HG03045 (cell line): ENCODE measurements at regions not wholly inside any gene's neighbourhood (a gene's known extent, or its start where the extent isn't known, plus 50 kb on each side); places are given as distances from the start of the nearest gene placed in this dataset.
"Not testable (repeated sequence)": the region's sequence is repeated elsewhere in the genome, so short reads cannot be mapped to it uniquely, and the experiment has no call there.

Experiments
- ATAC-seq: cut with Tn5 transposase; IDR thresholded peaks from one replicate; pipeline ENCODE4 v1.9.1; 2021; ENCODE audit warnings: mild to moderate bottlenecking, moderate library complexity; ENCODE audit not compliant: unreplicated experiment

- ATAC-seq: peak; percentile 79
These were observed 70.7 kb downstream of the CETN3 start for GRCh38 chr5:90338712-90339372.

- ATAC-seq: no peak
These were observed 72.0 kb downstream of the CETN3 start for GRCh38 chr5:90337449-90338052.

GRCh38 chr5:90336752-90337151, 72.8 kb downstream of the CETN3 start:
- ATAC-seq: no peak

DNA sequence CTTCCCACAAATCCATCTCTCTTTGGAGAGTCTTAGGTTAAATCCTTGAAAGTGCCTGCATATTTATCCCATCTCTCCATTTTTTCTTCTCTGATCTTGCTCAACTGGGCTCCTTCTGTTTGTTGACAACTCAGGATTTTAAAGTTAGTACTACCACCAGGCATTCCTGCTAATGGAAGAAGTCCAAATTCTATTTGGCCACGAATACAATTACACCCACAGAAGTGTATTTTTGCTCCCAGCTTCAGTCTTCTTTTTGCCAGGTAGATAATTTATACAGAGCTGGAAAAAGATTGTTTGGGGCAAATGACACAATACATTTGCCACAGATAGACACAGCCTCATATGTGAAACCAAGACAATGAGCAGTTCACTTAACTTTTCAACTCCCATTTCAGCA, 74.8 kb downstream of the CETN3 start:
- ATAC-seq: no peak

GRCh38 chr5:90329911-90330310, 79.6 kb downstream of the CETN3 start:
- no peak for ATAC-seq

- no peak for ATAC-seq
These were observed 82.6 kb downstream of the CETN3 start for GRCh38 chr5:90326995-90327394.

GRCh38 chr5:90325093-90325492, 84.5 kb downstream of the CETN3 start:
- no peak for ATAC-seq

GRCh38 chr5:90320348-90320747, 89.2 kb downstream of the CETN3 start:
- not testable (repeated sequence) for ATAC-seq

DNA sequence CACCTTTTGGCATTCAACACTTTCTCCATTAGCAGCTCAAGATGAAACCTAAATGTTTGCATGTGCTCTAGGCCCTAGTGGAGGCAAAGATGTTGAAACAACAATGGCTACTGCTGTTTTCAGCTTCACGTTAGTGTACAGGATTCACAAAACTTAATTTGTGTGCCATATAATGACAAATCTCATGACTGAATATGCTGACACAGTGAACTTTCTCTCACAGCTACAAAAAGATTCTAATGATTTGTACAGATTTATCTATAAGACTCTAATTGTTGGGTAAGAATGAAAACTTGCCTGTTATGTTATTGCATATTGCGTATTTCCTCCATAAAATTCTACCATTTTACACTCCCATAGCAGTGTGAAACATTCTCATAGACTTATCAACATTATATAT, 97.5 kb downstream of the CETN3 start:
- no peak for ATAC-seq

DNA sequence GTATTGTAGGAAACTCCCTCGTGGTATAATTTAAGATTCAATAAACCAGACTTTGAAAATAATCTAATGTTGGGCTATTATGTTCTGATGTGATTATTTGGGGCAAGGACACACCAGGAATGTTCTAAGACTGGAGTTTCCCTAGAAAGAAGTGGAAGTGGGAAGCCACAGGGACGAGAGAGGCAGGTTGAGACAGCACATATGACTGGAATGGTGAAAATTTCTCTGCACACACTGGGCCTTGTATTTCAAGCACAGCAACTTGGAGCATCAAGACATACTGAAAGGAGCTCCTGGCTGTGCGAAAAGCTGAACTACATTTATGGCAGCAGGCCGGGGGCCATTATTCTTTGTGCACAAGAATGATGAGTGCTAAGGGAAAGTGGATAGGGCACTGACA, 98.2 kb downstream of the CETN3 start:
- no peak for ATAC-seq

GRCh38 chr5:90308787-90309585, 100.6 kb downstream of the CETN3 start:
- no peak for ATAC-seq

GRCh38 chr5:90307782-90308181, 101.8 kb downstream of the CETN3 start:
- ATAC-seq: no peak

DNA sequence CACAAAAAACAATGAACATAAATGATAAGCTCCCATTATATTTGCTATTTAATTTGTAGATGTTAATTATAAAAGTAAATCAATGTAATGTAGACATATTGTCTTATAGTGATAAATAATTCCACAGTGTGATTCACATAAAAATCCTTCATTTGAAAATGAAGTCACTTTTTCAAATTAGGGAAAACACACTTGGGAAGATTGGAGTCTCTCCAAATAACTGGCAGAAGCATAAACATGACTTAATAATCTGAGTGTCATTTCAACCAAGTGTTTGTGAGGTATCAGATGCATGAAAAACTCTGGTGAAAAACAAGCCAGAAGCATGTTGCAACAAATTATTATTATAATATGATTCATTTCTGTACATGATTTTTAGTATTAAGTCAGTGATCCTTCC, 102.2 kb downstream of the CETN3 start:
- ATAC-seq: no peak

DNA sequence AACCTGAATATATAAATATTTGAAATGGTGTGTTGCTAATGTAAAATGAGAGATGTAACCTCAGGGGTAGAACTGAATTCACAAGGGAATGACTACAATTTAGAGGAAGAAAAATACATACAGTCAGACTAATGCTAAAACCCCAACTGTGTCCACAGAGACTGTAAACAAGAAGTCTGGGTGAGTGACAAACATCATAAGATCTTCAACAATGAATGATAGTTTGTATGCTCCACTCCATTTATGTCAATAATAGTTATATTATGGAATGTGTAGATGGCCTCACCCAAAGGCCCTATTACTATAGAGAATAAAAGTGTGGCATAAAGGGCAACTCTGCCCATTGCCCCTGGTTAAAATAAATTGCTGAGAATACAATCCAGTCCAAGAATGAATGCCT, 102.9 kb downstream of the CETN3 start:
- no peak for ATAC-seq

DNA sequence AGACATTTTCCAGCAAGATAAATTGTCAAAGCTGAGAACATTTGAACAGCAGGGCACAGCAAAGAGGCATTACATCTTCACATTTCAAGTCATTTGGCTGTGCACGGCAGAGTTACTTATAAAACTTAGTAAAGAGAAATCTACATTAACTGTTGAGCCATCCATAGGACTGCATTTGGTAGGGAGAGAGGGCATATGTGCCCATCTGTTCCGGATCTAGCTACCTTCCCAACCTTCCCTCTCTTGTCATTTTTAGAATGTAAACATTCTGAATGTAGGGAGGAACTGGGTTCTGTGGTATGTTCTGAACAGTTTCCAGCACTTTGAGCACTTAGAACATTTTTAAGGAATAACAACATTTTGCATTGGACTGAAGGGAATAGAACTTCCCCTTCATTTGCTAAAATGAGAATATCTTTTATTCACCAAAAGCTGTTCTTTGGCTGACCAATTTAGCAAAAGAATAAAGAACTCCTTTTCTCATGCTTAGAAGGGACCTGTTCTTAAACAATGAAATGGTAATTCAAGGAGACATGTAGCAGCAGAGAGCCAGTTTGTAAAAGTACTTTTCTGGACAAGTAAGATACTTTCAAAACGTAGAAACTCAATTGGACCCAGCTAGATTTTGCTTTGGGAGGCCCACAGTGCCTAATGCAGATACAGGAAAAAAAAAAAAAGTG, 104.4 kb downstream of the CETN3 start:
- no peak for ATAC-seq

DNA sequence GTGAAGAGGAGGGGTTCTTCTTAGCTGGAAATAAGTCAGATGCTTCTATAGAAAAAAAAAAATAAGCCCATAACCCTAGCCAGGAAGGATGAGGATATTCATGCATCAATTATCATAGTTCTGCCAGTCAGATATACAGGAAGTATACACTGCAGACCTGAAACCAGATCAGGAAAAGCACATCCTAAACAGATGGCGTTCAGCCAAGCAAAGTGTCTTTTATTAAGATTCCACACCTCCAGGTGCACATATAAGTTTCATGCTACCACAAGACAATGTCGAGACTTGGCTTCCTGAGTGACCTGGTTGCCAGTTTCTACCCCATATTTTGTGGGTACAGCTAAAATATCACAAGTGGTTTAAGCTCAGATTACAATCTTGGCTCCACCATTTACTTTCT, 108.3 kb downstream of the CETN3 start:
- no peak for ATAC-seq

GRCh38 chr5:90297045-90297764, 112.4 kb downstream of the CETN3 start:
- no peak for ATAC-seq

DNA sequence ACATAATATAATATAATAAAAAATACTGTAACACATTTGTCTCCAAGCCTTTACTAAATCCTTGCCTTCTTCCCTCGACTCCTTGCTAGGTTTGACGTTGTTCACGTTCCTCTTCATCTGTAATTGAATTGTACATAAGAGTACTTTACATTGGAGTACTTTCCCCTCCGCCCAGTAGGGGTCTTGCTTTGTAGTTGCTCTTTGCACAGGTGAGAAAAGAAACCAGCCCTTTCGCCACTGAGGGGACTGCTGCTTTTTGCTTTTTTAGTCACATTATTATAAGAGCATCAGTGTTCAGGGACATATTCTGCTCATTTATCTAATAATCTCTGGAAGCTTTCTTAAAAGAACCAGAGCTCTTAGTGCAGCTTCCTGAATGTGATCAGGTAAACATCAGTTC, 115.0 kb downstream of the CETN3 start:
- ATAC-seq: no peak

- ATAC-seq: no peak
These were observed 115.6 kb downstream of the CETN3 start for GRCh38 chr5:90293931-90294330.

DNA sequence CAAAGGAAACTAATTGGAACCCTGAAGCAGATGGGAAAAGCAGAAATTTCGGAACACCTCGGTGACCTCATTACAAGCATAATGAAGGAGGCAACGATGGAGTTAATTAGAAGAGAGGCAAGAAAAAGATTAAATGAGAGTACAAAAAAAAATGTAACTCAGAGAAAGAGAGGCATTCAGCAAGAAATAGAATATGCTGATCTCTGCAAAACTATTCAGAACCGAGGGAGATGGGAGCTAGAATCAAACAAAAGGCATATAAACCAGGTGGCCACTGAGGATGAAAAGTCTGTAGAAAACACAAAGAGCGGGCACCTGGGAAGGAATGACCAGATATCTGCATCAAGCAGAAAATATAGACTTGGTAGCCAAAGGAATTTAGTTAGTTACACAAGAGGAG, 118.9 kb downstream of the CETN3 start:
- no peak for ATAC-seq

- no peak for ATAC-seq
These were observed 119.7 kb downstream of the CETN3 start for GRCh38 chr5:90289837-90290236.
